ENCODE measurements at regions not wholly inside any gene's neighbourhood (a gene's known extent, or its start where the extent isn't known, plus 50 kb on each side); places are given as distances from the start of the nearest gene placed in this dataset.

DNA sequence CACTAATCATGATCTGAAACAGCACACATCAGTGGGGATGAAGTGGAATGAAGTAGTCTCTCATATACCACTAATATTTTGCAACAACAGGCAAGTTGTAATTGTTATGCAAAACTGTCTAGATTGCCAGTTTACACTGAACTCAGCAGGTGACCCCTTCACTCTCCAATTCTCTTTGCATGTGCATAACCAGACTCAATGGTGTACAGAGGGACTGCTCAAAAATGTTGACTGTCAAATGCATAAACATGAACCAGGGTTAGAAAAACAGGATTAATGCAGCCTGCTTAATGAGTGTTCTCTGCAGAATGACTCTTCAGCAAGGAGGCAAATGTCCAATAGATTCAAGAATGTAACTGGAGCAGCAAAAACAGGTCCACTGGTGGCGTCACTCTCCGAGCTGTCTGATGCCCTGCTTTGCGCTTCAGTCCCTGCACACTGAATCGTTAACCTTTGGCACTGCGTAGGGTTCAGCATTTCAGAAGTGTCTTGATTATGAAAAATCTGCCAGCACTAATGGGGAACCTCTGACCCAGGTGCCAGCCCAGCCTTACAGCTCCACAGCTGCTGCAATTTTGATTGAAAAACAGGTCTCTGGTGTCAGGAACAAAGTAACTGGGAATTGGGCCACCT lies 209.3 kb downstream of the TDRD15 start:
- TF ChIP-seq, protein P1, sequence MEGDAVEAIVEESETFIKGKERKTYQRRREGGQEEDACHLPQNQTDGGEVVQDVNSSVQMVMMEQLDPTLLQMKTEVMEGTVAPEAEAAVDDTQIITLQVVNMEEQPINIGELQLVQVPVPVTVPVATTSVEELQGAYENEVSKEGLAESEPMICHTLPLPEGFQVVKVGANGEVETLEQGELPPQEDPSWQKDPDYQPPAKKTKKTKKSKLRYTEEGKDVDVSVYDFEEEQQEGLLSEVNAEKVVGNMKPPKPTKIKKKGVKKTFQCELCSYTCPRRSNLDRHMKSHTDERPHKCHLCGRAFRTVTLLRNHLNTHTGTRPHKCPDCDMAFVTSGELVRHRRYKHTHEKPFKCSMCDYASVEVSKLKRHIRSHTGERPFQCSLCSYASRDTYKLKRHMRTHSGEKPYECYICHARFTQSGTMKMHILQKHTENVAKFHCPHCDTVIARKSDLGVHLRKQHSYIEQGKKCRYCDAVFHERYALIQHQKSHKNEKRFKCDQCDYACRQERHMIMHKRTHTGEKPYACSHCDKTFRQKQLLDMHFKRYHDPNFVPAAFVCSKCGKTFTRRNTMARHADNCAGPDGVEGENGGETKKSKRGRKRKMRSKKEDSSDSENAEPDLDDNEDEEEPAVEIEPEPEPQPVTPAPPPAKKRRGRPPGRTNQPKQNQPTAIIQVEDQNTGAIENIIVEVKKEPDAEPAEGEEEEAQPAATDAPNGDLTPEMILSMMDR (IDR thresholded peaks at IDR 0.05), result no peak
- TF ChIP-seq CREM (CRISPR knock-in tag; IDR thresholded peaks at IDR 0.05), result no peak
- TF ChIP-seq ZNF138 (CRISPR knock-in tag; conservative IDR thresholded peaks at IDR 0.05), result no peak
- TF ChIP-seq FOXK1 (CRISPR knock-in tag; IDR thresholded peaks at IDR 0.05), result no peak
- TF ChIP-seq, protein P2, sequence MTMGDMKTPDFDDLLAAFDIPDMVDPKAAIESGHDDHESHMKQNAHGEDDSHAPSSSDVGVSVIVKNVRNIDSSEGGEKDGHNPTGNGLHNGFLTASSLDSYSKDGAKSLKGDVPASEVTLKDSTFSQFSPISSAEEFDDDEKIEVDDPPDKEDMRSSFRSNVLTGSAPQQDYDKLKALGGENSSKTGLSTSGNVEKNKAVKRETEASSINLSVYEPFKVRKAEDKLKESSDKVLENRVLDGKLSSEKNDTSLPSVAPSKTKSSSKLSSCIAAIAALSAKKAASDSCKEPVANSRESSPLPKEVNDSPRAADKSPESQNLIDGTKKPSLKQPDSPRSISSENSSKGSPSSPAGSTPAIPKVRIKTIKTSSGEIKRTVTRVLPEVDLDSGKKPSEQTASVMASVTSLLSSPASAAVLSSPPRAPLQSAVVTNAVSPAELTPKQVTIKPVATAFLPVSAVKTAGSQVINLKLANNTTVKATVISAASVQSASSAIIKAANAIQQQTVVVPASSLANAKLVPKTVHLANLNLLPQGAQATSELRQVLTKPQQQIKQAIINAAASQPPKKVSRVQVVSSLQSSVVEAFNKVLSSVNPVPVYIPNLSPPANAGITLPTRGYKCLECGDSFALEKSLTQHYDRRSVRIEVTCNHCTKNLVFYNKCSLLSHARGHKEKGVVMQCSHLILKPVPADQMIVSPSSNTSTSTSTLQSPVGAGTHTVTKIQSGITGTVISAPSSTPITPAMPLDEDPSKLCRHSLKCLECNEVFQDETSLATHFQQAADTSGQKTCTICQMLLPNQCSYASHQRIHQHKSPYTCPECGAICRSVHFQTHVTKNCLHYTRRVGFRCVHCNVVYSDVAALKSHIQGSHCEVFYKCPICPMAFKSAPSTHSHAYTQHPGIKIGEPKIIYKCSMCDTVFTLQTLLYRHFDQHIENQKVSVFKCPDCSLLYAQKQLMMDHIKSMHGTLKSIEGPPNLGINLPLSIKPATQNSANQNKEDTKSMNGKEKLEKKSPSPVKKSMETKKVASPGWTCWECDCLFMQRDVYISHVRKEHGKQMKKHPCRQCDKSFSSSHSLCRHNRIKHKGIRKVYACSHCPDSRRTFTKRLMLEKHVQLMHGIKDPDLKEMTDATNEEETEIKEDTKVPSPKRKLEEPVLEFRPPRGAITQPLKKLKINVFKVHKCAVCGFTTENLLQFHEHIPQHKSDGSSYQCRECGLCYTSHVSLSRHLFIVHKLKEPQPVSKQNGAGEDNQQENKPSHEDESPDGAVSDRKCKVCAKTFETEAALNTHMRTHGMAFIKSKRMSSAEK (CRISPR knock-in tag; IDR thresholded peaks at IDR 0.05; ENCODE audit: borderline replicate concordance), result no peak
- no peak for TF ChIP-seq CREB1 (CRISPR knock-in tag; IDR thresholded peaks at IDR 0.05)
- no peak for TF ChIP-seq RORB (CRISPR knock-in tag; IDR thresholded peaks at IDR 0.05)
- TF ChIP-seq ZBTB43 (CRISPR knock-in tag; IDR thresholded peaks at IDR 0.05), result no peak
- TF ChIP-seq E2F1 (CRISPR knock-in tag; IDR thresholded peaks at IDR 0.05), result no peak
- TF ChIP-seq, protein P3, sequence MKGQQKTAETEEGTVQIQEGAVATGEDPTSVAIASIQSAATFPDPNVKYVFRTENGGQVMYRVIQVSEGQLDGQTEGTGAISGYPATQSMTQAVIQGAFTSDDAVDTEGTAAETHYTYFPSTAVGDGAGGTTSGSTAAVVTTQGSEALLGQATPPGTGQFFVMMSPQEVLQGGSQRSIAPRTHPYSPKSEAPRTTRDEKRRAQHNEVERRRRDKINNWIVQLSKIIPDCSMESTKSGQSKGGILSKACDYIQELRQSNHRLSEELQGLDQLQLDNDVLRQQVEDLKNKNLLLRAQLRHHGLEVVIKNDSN (CRISPR knock-in tag; IDR thresholded peaks at IDR 0.05), result no peak
- TF ChIP-seq SMAD3 (CRISPR knock-in tag; IDR thresholded peaks at IDR 0.05; ENCODE audit: borderline replicate concordance), result no peak

Data from WTC11 (cell line).